A549 (cell line): ENCODE measurements at regions not wholly inside any gene's neighbourhood (a gene's known extent, or its start where the extent isn't known, plus 50 kb on each side); places are given as distances from the start of the nearest gene placed in this dataset.

Source experiments
- ATAC-seq, 2 experiments: fragments of 200-7000 bp in 1 of 2; fragments of >200 bp in 1 of 2; cut with Nextera tagmentation in 1 of 2; cut with Tn5 transposase in 1 of 2; 3 replicates each; pipeline versions ENCODE4 v1.8.0 to v1.9.1; 2018 to 2020; ENCODE audit warnings: mild to moderate bottlenecking in 1 of 2, moderate library complexity in 1 of 2
- CTCF ChIA-PET: fragments of 300-600 bp; sonication (Branson Sonifier 250); formaldehyde crosslinking; extraction: SDS; loops from one replicate; lab custom pipeline; 2021; ENCODE audit warnings: antibody characterized with exemption, inconsistent platforms; lab: Yijun Ruan, JAX
- POLR2A ChIA-PET: fragments of 350-600 bp; formaldehyde crosslinking; extraction: SDS; loops from one replicate; lab custom pipeline; 2021; ENCODE audit warnings: antibody characterized with exemption, inconsistent platforms; lab: Yijun Ruan, JAX
- DNase-seq, 2 experiments: peaks; one replicate each; pipeline versions ENCODE4 v3.0.0 to v3.0.0-alpha.2; 2011 to 2016; ENCODE audit warnings: low read depth in 1 of 2, low spot score in 1 of 2
- FAIRE-seq: peaks from 2 replicates; lab custom pipeline; 2011; peaks lifted over from hg19 to GRCh38; lab: Jason Lieb, UNC
- H3K27ac ChIP-seq, 2 experiments: fragments of >200 bp; sonication (Bioruptor Twin); formaldehyde crosslinking; 3 replicates each; pipeline ENCODE4 v1.5.1; 2016 to 2017
- H3K4me1 ChIP-seq: fragments of >200 bp; sonication (Bioruptor Twin); formaldehyde crosslinking; 3 replicates; pipeline ENCODE4 v1.6.1; 2016
- H3K4me2 ChIP-seq: fragments of >200 bp; sonication (Bioruptor Twin); formaldehyde crosslinking; 3 replicates; pipeline ENCODE4 v1.6.1; 2016
- H3K4me3 ChIP-seq: fragments of >200 bp; sonication (Bioruptor Twin); formaldehyde crosslinking; 3 replicates; pipeline ENCODE4 v1.5.1; 2016
- H3K9me3 ChIP-seq: fragments of >200 bp; sonication (Bioruptor Twin); formaldehyde crosslinking; 3 replicates; pipeline ENCODE4 v1.6.1; 2016
- BHLHE40 ChIP-seq: IDR thresholded peaks from 2 replicates; pipeline ENCODE4 v1.6.1; 2012; ENCODE audit warnings: low read depth, low read length, inconsistent platforms
- CBX2 ChIP-seq: fragments of 200-600 bp; sonication (generic); IDR thresholded peaks from 2 replicates; pipeline ENCODE4 v1.6.1; 2016; ENCODE audit warnings: low read depth, mild to moderate bottlenecking, borderline replicate concordance
- CHD2 ChIP-seq: fragments of 150-350 bp; IDR thresholded peaks from 2 replicates; pipeline ENCODE4 v1.6.1; 2014; ENCODE audit warnings: low read length; ENCODE audit not compliant: partially characterized antibody
- FOSL2 ChIP-seq, 2 experiments: fragments of 450-650 bp in 1 of 2; fragments of >200 bp in 1 of 2; sonication (Bioruptor Twin) in 1 of 2; formaldehyde crosslinking; IDR thresholded peaks; 2 replicates each; pipeline versions ENCODE4 v1.5.0 to v1.6.1; 2016 to 2020; ENCODE audit warnings: mild to moderate bottlenecking in 1 of 2, moderate library complexity in 1 of 2
- HDAC2 ChIP-seq: fragments of 200-600 bp; sonication (generic); IDR thresholded peaks from 2 replicates; pipeline ENCODE4 v1.6.1; 2016
- JUNB ChIP-seq: fragments of >200 bp; sonication (Bioruptor Twin); formaldehyde crosslinking; IDR thresholded peaks from 2 replicates; pipeline ENCODE4 v1.6.1; 2016
- KDM5A ChIP-seq: fragments of 200-600 bp; sonication (generic); IDR thresholded peaks from 2 replicates; pipeline ENCODE4 v1.6.1; 2016; ENCODE audit warnings: antibody characterized with exemption, mild to moderate bottlenecking
- PHF8 ChIP-seq: fragments of 200-600 bp; sonication (generic); IDR thresholded peaks from 2 replicates; pipeline ENCODE4 v1.6.1; 2016; ENCODE audit warnings: low read depth, mild to moderate bottlenecking, antibody characterized with exemption, moderate library complexity, borderline replicate concordance
- POLR2A ChIP-seq: IDR thresholded peaks from 2 replicates; pipeline ENCODE4 v1.6.1; 2012; ENCODE audit warnings: mild to moderate bottlenecking, low read length
- RAD21 ChIP-seq, 2 experiments: fragments of >200 bp in 1 of 2; sonication (Bioruptor Twin) in 1 of 2; formaldehyde crosslinking in 1 of 2; IDR thresholded peaks in 1 of 2; conservative IDR thresholded peaks in 1 of 2; 2 replicates in 1 of 2; 3 replicates in 1 of 2; pipeline ENCODE4 v1.6.1; 2012 to 2018; ENCODE audit warnings: inconsistent platforms in 1 of 2
- RARB ChIP-seq: fragments of 250-450 bp; sonication (Bioruptor Pico); IDR thresholded peaks from 2 replicates; pipeline ENCODE4 v1.8.0; 2021; ENCODE audit warnings: mild to moderate bottlenecking, moderate library complexity
- RCOR1 ChIP-seq: fragments of 150-350 bp; IDR thresholded peaks from 2 replicates; pipeline ENCODE4 v1.6.1; 2014; ENCODE audit warnings: antibody characterized with exemption, low read length, low read depth
- RFX5 ChIP-seq: fragments of 450-650 bp; IDR thresholded peaks from 2 replicates; pipeline ENCODE4 v1.7.1; 2014; ENCODE audit warnings: antibody characterized with exemption, mild to moderate bottlenecking, moderate library complexity
- TFCP2L1 ChIP-seq: fragments of 250-450 bp; sonication (Bioruptor Pico); IDR thresholded peaks from 2 replicates; pipeline ENCODE4 v1.5.0; 2021; ENCODE audit warnings: mild to moderate bottlenecking
- TP53 ChIP-seq: fragments of 250-450 bp; sonication (Bioruptor Pico); IDR thresholded peaks from 2 replicates; pipeline ENCODE4 v1.5.0; 2021; ENCODE audit warnings: mild to moderate bottlenecking, moderate library complexity
- ZSCAN20 ChIP-seq: fragments of 250-450 bp; sonication (Bioruptor Pico); IDR thresholded peaks from 2 replicates; pipeline ENCODE4 v1.8.0; 2022; ENCODE audit warnings: mild to moderate bottlenecking, moderate library complexity
- WGBS: methylation state at CpG from one replicate; pipeline ENCODE4 v1.1.6; 2017; ENCODE audit errors: missing lambda C conversion rate; 5-methylcytosine and 5-hydroxymethylcytosine counted together
- TF ChIP-seq, protein P1 (sequence below): fragments of 200-600 bp; sonication (generic); IDR thresholded peaks from 2 replicates; pipeline ENCODE4 v1.6.1; 2016; ENCODE audit warnings: antibody characterized with exemption, mild to moderate bottlenecking, moderate library complexity
- TF ChIP-seq, protein P2 (sequence below): fragments of >200 bp; sonication (Bioruptor Twin); formaldehyde crosslinking; IDR thresholded peaks from 3 replicates; pipeline ENCODE4 v1.6.1; 2016
- TF ChIP-seq, protein P3 (sequence below): fragments of 150-350 bp; IDR thresholded peaks from 2 replicates; pipeline ENCODE4 v1.6.1; 2014; ENCODE audit warnings: low read depth, mild to moderate bottlenecking, low read length
- TF ChIP-seq, protein P4 (sequence below): IDR thresholded peaks from 2 replicates; pipeline ENCODE4 v1.6.1; 2012
- TF ChIP-seq, protein P5 (sequence below): fragments of 250-450 bp; sonication (Bioruptor Pico); IDR thresholded peaks from 2 replicates; pipeline ENCODE4 v1.5.0; 2021; ENCODE audit warnings: mild to moderate bottlenecking, moderate library complexity, borderline replicate concordance
- TF ChIP-seq, protein P6 (sequence below): fragments of 450-650 bp; IDR thresholded peaks from 2 replicates; pipeline ENCODE4 v1.6.1; 2014; ENCODE audit warnings: antibody characterized with exemption

DNA sequence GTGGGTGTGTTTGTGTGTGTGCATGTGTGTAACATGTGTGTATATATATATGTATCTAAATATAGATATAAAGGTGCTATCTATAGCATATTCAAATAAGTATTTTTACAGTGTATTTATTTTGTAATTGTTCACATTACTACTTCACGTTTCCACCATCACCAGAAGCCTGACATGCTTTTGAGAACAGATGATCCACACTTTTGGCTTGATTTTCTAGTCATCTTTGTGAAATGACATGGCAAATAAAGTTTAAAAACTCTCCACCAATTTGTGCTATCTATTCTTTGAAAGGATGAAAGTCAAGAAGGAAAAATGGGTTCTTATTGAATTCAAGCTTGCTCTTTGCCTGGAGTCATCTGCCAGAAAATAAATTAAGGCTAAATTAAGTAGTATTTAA, 294.0 kb upstream of the AKR1E2 start:
- H3K27ac ChIP-seq: 0 out of 6 replicates have a peak overlapping the region, but pooled peaks of 1 of the 2 experiments have one; percentile 1
- no peak for DNase-seq
- H3K4me1 ChIP-seq: peaks cover 6% of the 10 kb centered on the region; the same call in 1 of the 3 replicates
- POLR2A ChIA-PET: no interaction called here
- TF ChIP-seq, protein P1, sequence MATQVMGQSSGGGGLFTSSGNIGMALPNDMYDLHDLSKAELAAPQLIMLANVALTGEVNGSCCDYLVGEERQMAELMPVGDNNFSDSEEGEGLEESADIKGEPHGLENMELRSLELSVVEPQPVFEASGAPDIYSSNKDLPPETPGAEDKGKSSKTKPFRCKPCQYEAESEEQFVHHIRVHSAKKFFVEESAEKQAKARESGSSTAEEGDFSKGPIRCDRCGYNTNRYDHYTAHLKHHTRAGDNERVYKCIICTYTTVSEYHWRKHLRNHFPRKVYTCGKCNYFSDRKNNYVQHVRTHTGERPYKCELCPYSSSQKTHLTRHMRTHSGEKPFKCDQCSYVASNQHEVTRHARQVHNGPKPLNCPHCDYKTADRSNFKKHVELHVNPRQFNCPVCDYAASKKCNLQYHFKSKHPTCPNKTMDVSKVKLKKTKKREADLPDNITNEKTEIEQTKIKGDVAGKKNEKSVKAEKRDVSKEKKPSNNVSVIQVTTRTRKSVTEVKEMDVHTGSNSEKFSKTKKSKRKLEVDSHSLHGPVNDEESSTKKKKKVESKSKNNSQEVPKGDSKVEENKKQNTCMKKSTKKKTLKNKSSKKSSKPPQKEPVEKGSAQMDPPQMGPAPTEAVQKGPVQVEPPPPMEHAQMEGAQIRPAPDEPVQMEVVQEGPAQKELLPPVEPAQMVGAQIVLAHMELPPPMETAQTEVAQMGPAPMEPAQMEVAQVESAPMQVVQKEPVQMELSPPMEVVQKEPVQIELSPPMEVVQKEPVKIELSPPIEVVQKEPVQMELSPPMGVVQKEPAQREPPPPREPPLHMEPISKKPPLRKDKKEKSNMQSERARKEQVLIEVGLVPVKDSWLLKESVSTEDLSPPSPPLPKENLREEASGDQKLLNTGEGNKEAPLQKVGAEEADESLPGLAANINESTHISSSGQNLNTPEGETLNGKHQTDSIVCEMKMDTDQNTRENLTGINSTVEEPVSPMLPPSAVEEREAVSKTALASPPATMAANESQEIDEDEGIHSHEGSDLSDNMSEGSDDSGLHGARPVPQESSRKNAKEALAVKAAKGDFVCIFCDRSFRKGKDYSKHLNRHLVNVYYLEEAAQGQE: no peak
- TF ChIP-seq HDAC2 (no peak), POLR2A (no peak), FOSL2 (IDR thresholded peaks at IDR 0.05) (no peak), FOSL2 (CRISPR knock-in tag; IDR thresholded peaks at IDR 0.05) (no peak), KDM5A (no peak)
- no peak for ATAC-seq
- WGBS: 59% methylated on average over 1 of the region's 1 CpG
- no peaks in the 10 kb centered on the region for H3K9me3 ChIP-seq
- CTCF ChIA-PET: no interaction called here
- FAIRE-seq: no peak
- H3K4me2 ChIP-seq: 0 out of 3 replicates have a peak overlapping the region, but pooled peaks have one; percentile 3
- no peak overlapping the region for H3K4me3 ChIP-seq

DNA sequence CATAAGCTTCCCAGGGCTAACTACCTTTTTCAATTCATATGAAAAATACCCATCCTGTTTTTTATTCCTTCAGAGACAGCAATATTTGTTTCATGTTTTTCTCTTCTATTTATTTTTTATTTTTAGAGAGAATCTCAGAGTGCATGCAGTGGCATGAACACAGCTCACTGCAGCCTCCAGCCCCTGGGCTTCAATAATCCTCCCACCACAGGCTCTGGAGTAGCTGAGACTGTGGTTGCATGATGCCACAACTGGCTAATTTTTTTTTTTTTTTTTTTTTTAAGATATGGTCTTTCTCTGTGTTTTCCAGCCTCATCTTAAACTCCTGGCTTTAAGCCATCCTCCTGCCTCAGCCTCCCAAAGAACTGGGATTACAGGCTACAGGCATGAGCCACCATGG, 296.7 kb upstream of the AKR1E2 start:
- ChIA-PET CTCF (no interaction called here), POLR2A (no interaction called here)
- Histone ChIP-seq H3K4me1 (peaks cover 6% of the 10 kb centered on the region; the same call in 1 of the 3 replicates), H3K27ac (no peak overlapping the region), H3K9me3 (no peaks in the 10 kb centered on the region), H3K4me2 (no peak overlapping the region), H3K4me3 (no peak overlapping the region)
- TF ChIP-seq CHD2: no peak
- no peak for TF ChIP-seq FOSL2 (IDR thresholded peaks at IDR 0.05)
- TF ChIP-seq FOSL2 (CRISPR knock-in tag; IDR thresholded peaks at IDR 0.05): no peak
- TF ChIP-seq RARB (CRISPR knock-in tag): no peak
- no peak for TF ChIP-seq RFX5
- TF ChIP-seq, protein P2, sequence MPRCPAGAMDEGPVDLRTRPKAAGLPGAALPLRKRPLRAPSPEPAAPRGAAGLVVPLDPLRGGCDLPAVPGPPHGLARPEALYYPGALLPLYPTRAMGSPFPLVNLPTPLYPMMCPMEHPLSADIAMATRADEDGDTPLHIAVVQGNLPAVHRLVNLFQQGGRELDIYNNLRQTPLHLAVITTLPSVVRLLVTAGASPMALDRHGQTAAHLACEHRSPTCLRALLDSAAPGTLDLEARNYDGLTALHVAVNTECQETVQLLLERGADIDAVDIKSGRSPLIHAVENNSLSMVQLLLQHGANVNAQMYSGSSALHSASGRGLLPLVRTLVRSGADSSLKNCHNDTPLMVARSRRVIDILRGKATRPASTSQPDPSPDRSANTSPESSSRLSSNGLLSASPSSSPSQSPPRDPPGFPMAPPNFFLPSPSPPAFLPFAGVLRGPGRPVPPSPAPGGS: no peak
- no peak for TF ChIP-seq TP53
- TF ChIP-seq ZSCAN20 (CRISPR knock-in tag): no peak
- TF ChIP-seq, protein P3, sequence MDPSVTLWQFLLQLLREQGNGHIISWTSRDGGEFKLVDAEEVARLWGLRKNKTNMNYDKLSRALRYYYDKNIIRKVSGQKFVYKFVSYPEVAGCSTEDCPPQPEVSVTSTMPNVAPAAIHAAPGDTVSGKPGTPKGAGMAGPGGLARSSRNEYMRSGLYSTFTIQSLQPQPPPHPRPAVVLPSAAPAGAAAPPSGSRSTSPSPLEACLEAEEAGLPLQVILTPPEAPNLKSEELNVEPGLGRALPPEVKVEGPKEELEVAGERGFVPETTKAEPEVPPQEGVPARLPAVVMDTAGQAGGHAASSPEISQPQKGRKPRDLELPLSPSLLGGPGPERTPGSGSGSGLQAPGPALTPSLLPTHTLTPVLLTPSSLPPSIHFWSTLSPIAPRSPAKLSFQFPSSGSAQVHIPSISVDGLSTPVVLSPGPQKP: no peak
- no peak for TF ChIP-seq RCOR1
- TF ChIP-seq RAD21 (conservative IDR thresholded peaks at IDR 0.05 in 1 of 2, IDR thresholded peaks at IDR 0.05 in 1 of 2): no peak
- TF ChIP-seq, protein P1: no peak
- no peak for TF ChIP-seq PHF8
- TF ChIP-seq, protein P4, sequence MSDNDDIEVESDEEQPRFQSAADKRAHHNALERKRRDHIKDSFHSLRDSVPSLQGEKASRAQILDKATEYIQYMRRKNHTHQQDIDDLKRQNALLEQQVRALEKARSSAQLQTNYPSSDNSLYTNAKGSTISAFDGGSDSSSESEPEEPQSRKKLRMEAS: no peak
- no peak for TF ChIP-seq TFCP2L1
- TF ChIP-seq, protein P5, sequence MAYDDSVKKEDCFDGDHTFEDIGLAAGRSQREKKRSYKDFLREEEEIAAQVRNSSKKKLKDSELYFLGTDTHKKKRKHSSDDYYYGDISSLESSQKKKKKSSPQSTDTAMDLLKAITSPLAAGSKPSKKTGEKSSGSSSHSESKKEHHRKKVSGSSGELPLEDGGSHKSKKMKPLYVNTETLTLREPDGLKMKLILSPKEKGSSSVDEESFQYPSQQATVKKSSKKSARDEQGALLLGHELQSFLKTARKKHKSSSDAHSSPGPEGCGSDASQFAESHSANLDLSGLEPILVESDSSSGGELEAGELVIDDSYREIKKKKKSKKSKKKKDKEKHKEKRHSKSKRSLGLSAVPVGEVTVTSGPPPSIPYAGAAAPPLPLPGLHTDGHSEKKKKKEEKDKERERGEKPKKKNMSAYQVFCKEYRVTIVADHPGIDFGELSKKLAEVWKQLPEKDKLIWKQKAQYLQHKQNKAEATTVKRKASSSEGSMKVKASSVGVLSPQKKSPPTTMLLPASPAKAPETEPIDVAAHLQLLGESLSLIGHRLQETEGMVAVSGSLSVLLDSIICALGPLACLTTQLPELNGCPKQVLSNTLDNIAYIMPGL (CRISPR knock-in tag): no peak
- TF ChIP-seq, protein P6, sequence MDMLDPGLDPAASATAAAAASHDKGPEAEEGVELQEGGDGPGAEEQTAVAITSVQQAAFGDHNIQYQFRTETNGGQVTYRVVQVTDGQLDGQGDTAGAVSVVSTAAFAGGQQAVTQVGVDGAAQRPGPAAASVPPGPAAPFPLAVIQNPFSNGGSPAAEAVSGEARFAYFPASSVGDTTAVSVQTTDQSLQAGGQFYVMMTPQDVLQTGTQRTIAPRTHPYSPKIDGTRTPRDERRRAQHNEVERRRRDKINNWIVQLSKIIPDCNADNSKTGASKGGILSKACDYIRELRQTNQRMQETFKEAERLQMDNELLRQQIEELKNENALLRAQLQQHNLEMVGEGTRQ: no peak
- TF ChIP-seq CBX2: no peak
- no peak for TF ChIP-seq BHLHE40
- TF ChIP-seq JUNB: no peak
- FAIRE-seq (no peak), ATAC-seq (no peak), DNase-seq (no peak)
